Skeletal muscle tissue (tissue), 3 donors: ENCODE measurements at regions not wholly inside any gene's neighbourhood (a gene's known extent, or its start where the extent isn't known, plus 50 kb on each side); places are given as distances from the start of the nearest gene placed in this dataset.

Source experiments
- H3K27ac ChIP-seq: one replicate; pipeline ENCODE4 v1.7.0; 2013; ENCODE audit warnings: mild to moderate bottlenecking, low read depth, low read length, inconsistent platforms
- H3K27me3 ChIP-seq, 3 donors: one replicate each; pipeline ENCODE4 v1.7.0; 2013; ENCODE audit warnings: low read length in 3 of 3; ENCODE audit not compliant: control insufficient read depth in 3 of 3, insufficient read depth in 3 of 3
- H3K36me3 ChIP-seq, 3 donors: one replicate each; pipeline ENCODE4 v1.7.0; 2013; ENCODE audit warnings: low read length in 3 of 3; ENCODE audit not compliant: control insufficient read depth in 3 of 3, insufficient read depth in 3 of 3
- H3K4me1 ChIP-seq, 3 donors: one replicate each; pipeline ENCODE4 v1.7.0; 2013; ENCODE audit warnings: low read length in 3 of 3, mild to moderate bottlenecking in 3 of 3; ENCODE audit not compliant: control insufficient read depth in 3 of 3, insufficient read depth in 3 of 3
- H3K4me3 ChIP-seq, 3 donors: one replicate each; pipeline ENCODE4 v1.7.0; 2013; ENCODE audit warnings: low read length in 3 of 3
- H3K9ac ChIP-seq, 3 donors: one replicate each; pipeline ENCODE4 v1.7.0; 2013; ENCODE audit warnings: low read length in 3 of 3, mild to moderate bottlenecking in 3 of 3, moderate library complexity in 2 of 3, low read depth in 1 of 3
- H3K9me3 ChIP-seq, 3 donors: one replicate each; pipeline ENCODE4 v1.7.0; 2013; ENCODE audit warnings: low read length in 3 of 3; ENCODE audit not compliant: control insufficient read depth in 3 of 3
- donor health status: Osteomylitis.

DNA sequence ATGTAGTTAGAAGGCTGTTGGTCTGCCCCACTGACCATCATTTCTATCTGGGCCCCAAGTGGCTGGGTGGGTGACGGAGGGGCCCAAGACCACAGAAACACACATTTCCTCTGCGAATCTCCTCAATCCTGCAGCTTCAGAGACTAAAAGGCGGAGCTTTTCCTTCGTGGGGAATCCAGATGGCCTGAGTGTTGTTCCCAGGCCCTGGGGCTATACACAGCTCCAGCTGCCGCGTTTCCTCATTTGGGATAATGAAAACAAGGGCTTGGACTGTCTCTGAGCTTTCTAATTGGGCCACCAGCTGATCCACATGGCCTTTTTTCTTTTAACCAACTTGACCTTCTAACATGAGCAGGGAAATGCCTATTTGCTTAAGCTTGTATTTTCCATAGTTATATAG is 339.9 kb downstream of the CXCL12 start:
- no peaks in the 10 kb centered on the region for H3K9me3 ChIP-seq
- H3K9ac ChIP-seq: no peak overlapping the region
- peaks cover 9 to 14% (median 10%) of the 10 kb centered on the region in 3 donors for H3K4me1 ChIP-seq
- no peaks in the 10 kb centered on the region for H3K36me3 ChIP-seq
- peaks cover 0 to 4% (median 0%) of the 10 kb centered on the region in 3 donors for H3K27me3 ChIP-seq
- H3K4me3 ChIP-seq: no peak overlapping the region
- peak overlapping the region; percentile 58 for H3K27ac ChIP-seq

DNA sequence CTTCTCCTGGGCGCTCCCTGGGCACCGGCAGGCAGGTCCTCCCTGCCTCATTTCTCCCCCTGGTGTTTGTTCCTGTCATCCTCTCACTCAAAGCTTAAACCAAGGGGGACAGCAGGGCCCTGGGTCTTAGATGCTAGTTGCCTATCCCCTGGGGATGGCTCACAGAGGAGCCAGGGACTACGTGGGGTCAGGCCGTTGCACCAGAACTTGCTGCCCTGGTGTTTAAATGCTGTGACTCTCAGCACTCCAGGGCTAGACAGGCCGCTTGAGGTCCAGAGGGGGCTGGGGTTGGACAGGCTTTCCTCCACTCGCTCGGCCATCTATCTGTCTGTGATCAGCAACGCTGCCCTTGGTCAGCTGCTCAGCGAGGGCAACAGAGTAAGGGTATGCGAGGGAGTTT is 340.3 kb downstream of the CXCL12 start:
- H3K4me1 ChIP-seq: peaks cover 9 to 14% (median 10%) of the 10 kb centered on the region in 3 donors
- peak overlapping the region in 1 of 3 donors; percentile 3 for H3K9ac ChIP-seq
- peaks cover 0 to 4% (median 0%) of the 10 kb centered on the region in 3 donors for H3K27me3 ChIP-seq
- no peaks in the 10 kb centered on the region for H3K9me3 ChIP-seq
- no peaks in the 10 kb centered on the region for H3K36me3 ChIP-seq
- no peak overlapping the region for H3K4me3 ChIP-seq
- H3K27ac ChIP-seq: peak overlapping the region; percentile 58

DNA sequence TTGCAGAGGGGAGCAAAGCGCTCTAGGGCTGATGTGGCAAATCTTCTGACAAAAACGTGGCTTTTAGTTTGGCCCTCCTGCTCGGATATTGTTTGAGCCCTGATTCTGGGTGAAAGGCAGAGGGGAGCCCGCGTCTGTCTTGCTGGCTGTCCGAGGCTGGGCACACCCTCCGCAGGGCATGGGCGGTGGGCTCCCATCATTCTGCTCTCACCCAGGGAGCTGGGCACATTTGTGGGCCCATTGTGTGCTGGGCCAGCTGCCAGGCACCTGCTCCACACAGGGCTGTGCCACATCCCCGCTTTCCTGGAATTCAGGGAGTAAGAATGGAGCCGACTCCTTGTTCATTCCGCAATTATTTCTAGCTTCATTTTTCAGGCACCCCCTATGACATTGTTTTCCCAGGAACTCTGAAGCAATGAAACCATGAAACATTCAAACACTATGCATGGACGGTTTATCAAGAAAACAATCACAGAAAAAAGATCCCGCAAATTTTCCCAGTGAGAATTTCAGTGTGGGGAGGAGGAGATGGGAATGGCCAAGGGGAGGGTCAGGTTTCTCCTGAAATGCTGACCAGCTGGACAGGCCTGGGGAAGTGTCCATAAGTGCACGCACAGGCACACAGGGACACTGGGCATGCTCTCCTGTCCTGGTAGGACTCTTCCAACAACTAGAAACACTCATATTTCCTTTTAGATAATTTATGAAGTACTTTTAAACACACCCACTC is 341.1 kb downstream of the CXCL12 start:
- no peaks in the 10 kb centered on the region for H3K36me3 ChIP-seq
- no peaks in the 10 kb centered on the region for H3K9me3 ChIP-seq
- H3K9ac ChIP-seq: no peak overlapping the region
- H3K4me1 ChIP-seq: peaks cover 9 to 14% (median 10%) of the 10 kb centered on the region in 3 donors
- peaks cover 0 to 4% (median 0%) of the 10 kb centered on the region in 3 donors for H3K27me3 ChIP-seq
- no peak overlapping the region for H3K27ac ChIP-seq
- no peak overlapping the region for H3K4me3 ChIP-seq

DNA sequence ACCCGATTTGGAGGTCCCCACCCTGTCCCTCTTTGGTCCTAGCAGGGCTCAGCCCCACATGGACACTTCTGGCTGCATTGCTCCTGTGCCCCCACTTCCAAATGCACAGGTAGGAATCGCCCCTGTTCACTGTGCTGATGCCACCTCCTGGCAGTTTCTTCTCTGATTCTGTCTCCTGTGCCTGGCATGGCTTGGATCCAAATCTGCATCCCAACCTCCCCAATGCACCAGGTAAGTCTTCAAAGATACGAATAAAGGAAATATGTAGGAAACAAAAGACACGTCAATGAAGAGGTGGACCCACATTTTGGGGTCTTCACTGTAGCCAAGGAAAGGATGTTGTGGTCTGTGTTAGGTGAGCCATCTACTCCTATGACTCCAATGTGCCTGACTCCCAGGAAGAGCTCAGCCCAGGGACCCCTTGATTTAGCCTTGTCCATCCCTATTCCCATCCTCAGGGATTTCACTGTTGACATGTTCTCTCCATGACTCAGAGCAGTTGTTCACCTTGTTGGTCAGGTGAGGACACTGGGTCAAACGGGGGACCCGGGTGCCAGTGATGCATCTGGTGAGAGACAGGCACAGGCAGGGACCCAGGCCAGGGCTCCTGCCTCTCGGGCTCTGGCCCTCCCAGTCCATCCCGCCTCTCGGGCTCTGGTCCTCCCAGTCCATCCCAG is 341.8 kb downstream of the CXCL12 start:
- no peak overlapping the region for H3K4me3 ChIP-seq
- peaks cover 0 to 4% (median 0%) of the 10 kb centered on the region in 3 donors for H3K27me3 ChIP-seq
- no peaks in the 10 kb centered on the region for H3K9me3 ChIP-seq
- no peaks in the 10 kb centered on the region for H3K36me3 ChIP-seq
- H3K27ac ChIP-seq: no peak overlapping the region
- peaks cover 9 to 14% (median 10%) of the 10 kb centered on the region in 3 donors for H3K4me1 ChIP-seq
- no peak overlapping the region for H3K9ac ChIP-seq

DNA sequence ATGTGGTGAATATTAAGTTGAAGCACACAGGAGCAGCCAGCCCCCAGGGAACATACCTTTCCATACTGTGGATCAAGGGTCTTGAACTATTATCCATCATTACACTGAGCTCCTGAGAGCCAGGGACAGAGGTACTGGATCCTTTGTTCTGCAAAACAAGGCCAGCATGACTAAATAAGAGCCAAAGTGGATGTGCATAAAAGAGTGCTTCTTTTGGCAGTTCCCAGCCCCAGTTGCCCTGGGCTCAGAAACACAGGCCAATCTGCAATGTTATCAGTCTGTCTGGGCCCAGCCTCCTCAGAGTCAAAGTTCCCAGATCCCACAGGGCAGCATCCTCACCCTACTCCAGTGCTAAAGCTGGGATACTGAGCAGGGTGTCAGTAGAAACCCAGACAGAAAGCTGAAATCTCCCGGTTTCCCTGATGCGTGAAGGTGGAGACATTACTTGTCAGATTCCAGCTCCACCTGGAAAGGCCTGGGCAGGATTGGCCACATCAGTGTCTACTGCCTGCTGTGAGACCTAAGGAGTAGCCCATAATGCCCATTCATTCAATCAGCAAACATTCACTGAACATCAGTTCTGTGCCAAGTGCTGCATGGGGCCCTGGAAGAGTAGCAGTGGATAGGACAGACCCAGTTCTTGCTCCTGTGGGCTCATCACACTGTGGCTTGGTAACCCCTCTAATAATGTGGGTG is 342.7 kb downstream of the CXCL12 start:
- no peak overlapping the region for H3K4me3 ChIP-seq
- H3K36me3 ChIP-seq: no peaks in the 10 kb centered on the region
- H3K27me3 ChIP-seq: peaks cover 0 to 4% (median 0%) of the 10 kb centered on the region in 3 donors
- H3K9ac ChIP-seq: no peak overlapping the region
- H3K9me3 ChIP-seq: no peaks in the 10 kb centered on the region
- peaks cover 9 to 14% (median 10%) of the 10 kb centered on the region in 3 donors for H3K4me1 ChIP-seq
- no peak overlapping the region for H3K27ac ChIP-seq

DNA sequence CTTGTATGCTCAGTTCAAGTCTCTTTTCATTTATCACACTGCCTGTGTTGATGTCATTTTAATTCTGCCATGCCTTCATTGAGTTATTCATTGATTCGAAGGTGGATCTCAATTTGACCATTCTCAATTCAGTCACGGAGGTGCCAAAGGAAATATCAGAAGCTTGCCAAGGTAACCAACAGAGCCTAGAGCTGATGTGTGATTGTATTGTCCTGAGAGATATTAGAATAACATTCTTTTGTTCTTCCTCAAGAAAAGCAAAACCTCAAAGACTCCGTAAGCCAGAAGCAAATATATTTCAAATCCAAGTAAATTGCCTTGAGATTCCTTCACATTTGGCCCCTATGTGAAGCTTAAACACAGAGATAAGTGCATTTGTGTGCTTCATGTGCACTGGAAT is 345.3 kb downstream of the CXCL12 start:
- no peak overlapping the region for H3K9ac ChIP-seq
- H3K4me1 ChIP-seq: peaks cover 3 to 5% (median 4%) of the 10 kb centered on the region in 3 donors
- peaks cover 0 to 2% (median 0%) of the 10 kb centered on the region in 3 donors for H3K27me3 ChIP-seq
- no peak overlapping the region for H3K4me3 ChIP-seq
- no peaks in the 10 kb centered on the region for H3K36me3 ChIP-seq
- no peaks in the 10 kb centered on the region for H3K9me3 ChIP-seq
- no peak overlapping the region for H3K27ac ChIP-seq

DNA sequence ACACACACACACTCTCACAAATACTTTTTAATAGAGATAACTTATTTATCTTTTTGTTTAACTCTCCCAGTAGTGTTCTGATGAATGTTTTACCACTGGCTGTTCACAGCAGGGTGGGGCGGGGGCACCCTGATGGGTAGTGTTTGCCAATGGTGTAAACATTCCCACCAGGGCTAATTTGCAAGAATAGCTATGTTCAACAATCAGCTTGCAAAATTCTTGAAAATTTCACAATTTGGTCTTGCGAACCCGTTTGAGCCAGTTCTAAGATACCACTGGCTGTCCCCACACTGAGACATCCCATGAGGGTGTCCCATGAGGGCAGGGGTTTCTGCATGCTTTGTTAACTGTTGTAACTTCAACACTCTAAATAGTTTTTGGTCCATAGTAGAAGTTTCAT is 348.5 kb downstream of the CXCL12 start:
- no peak overlapping the region for H3K9ac ChIP-seq
- H3K4me3 ChIP-seq: no peak overlapping the region
- no peaks in the 10 kb centered on the region for H3K27me3 ChIP-seq
- no peaks in the 10 kb centered on the region for H3K9me3 ChIP-seq
- H3K4me1 ChIP-seq: peaks cover 0 to 3% (median 0%) of the 10 kb centered on the region in 3 donors
- H3K36me3 ChIP-seq: no peaks in the 10 kb centered on the region
- no peak overlapping the region for H3K27ac ChIP-seq

DNA sequence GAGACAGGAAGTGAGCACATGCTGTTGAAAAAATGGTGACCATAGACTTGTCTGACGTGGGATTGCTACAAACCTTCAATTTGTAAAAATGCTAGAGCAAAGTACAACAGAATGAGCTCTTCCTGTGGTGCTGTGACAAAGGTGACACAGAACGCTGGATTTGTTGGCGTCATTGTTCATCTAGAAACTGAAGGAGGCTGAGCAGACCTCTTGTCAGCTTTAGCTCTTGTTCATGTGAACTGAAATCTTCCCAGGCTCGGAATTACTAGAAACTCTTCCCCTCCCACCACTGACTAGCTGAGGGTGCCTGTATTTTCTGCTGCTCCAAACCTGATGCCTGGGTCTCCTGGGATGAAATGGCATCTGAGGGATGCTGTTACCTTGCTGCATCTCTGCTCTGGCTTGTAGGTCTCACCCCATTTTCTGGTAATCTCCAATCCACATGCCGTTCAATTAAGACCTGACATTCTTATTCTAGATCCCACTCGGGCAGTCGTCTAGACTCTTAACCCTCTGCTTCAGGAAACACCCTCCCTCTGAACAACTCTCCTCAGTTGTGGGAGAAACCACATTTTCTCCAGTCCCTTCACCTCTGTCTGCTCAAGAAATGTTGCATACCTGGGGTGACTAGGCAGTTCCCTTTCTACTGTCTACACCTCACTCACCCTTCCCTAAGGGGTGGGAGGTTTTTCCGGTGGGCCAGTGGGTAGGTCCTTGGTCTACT is 349.3 kb downstream of the CXCL12 start:
- Histone ChIP-seq H3K27ac (no peak overlapping the region), H3K9me3 (no peaks in the 10 kb centered on the region), H3K36me3 (no peaks in the 10 kb centered on the region), H3K4me1 (peaks cover 0 to 3% (median 0%) of the 10 kb centered on the region in 3 donors), H3K9ac (no peak overlapping the region), H3K4me3 (no peak overlapping the region), H3K27me3 (no peaks in the 10 kb centered on the region)

DNA sequence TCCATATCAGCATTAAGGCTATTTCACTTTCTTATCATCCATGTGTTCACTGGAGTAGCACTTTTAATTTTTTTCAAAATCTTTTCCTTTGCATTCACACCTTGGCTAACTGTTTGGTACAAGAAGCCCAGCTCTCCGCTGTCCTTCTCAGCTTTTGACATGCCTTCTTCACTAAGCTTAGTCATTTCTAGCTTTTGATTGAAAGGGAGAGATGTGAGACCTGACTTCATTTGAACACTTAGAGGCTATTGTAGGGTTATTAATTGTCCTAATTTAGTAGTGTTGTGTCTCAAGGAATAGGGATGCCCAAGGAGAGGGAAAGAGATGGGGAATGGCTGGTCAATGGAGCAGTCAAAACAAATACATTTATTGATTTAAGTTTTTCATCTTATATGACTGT is 350.0 kb downstream of the CXCL12 start:
- Histone ChIP-seq H3K9ac (no peak overlapping the region), H3K4me3 (no peak overlapping the region), H3K4me1 (peaks cover 0 to 7% (median 4%) of the 10 kb centered on the region in 3 donors), H3K27ac (no peak overlapping the region), H3K27me3 (no peaks in the 10 kb centered on the region), H3K36me3 (no peaks in the 10 kb centered on the region), H3K9me3 (no peaks in the 10 kb centered on the region)
